ENCODE measurements at regions not wholly inside any gene's neighbourhood (a gene's known extent, or its start where the extent isn't known, plus 50 kb on each side); places are given as distances from the start of the nearest gene placed in this dataset.

DNA sequence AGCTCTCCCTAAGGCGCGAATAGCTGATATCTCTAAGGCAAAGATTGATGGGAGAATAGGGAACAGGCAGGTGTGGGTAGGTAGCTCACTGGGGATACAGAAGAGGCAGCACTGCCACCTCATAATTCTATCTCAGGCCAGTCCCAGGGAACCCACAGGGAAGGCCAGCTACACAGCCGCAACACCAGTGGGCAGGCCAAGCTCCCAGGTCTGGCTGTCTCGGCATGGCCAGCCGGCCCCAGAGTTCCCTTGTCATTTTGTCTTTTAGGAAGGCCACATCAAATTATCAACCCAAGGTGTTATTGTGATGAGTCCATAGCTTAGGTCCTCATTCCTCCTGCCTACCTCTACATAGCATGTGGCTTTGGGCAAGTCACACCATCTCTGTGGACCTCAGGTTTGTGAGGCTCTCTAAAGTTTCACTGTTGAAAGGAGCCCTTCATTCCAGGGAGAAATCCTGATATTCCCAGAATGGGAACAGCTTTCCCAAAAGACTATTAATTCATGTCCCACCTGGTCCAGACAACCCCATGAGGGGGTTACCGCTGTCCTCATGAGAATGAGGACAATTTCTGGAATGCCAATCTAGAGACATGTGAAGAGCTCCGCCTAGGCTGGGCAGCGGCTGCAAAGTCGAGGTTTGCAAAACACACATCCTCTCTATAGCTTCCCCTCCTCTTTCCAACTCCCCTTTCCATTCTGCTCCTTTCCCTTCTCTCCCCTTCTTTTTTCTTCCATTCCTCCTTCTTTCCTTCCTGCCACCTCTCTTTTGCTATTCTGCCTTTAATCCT lies 287.1 kb upstream of the ID2 start:
- Histone ChIP-seq H3K4me1 (replicated peaks in 1 of 2; ENCODE audit: control insufficient read depth in 2 of 2, insufficient read depth in 2 of 2, low read length in 2 of 2) (no peaks in the 10 kb centered on the region), H3K9ac (ENCODE audit: insufficient read depth in 1 of 2, low read depth in 2 of 2, low read length in 2 of 2) (no peak overlapping the region), H3K9me3 (replicated peaks; ENCODE audit: control insufficient read depth, insufficient read depth, low read depth, low read length) (peaks cover 3% of the 10 kb centered on the region; the same call in 1 of the 2 replicates), H3K4me3 (no peak overlapping the region), H3K27me3 (ENCODE audit: control insufficient read depth in 2 of 2, insufficient read depth in 2 of 2, low read length in 2 of 2) (peaks cover 0 to 11% of the 10 kb centered on the region in 2 experiments; a peak in 2 of 5 replicates), H2AFZ (ENCODE audit: low read depth, low read length) (no peak overlapping the region), H4K20me1 (replicated peaks; ENCODE audit: control insufficient read depth, insufficient read depth, low read length) (no peaks in the 10 kb centered on the region; the same call in 1 of the 2 replicates), H3K79me2 (ENCODE audit: control insufficient read depth, insufficient read depth, low read length) (no peaks in the 10 kb centered on the region), H3K4me2 (ENCODE audit: insufficient read depth, low read length) (no peak overlapping the region), H3K9me1 (ENCODE audit: control insufficient read depth, insufficient read depth, low read length) (no peaks in the 10 kb centered on the region), H3K27ac (ENCODE audit: extremely low read depth, low read depth, low read length) (no peak overlapping the region), H3K36me3 (ENCODE audit: control insufficient read depth, insufficient read depth, low read length) (no peaks in the 10 kb centered on the region)
- in situ Hi-C loops (cut with MboI): no loop called here
- no peak for ATAC-seq
- ChIA-PET CTCF (ENCODE audit: low intra/inter-chr PET ratio) (no interaction called here), POLR2A (interaction anchor here (1.7 kb wide), 1 partner anchor 11 kb away, joined by 7 read pairs; no protein-coding TSS in a partner anchor)
- no peak for DNase-seq (ENCODE audit: extremely low read depth in 1 of 4, low spot score in 3 of 4)
- FAIRE-seq: no peak
- WGBS (ENCODE audit: insufficient coverage, low coverage, missing lambda C conversion rate): 8% methylated on average over 9 of the region's 9 CpGs
- no TSS peak for BruUV-seq (replicated peaks)
- intact Hi-C loops (cut with micrococcal nuclease): no loop called here
- no peak for TF ChIP-seq SRSF1 (IDR thresholded peaks at IDR 0.05; ENCODE audit: low read depth, low read length)
- TF ChIP-seq TARDBP (IDR thresholded peaks at IDR 0.05): no peak
- no peak for TF ChIP-seq TCF3 (CRISPR knock-in tag; IDR thresholded peaks at IDR 0.05)
- TF ChIP-seq ZC3H4 (CRISPR knock-in tag; IDR thresholded peaks at IDR 0.05; ENCODE audit: borderline replicate concordance): no peak
- TF ChIP-seq, protein P1, sequence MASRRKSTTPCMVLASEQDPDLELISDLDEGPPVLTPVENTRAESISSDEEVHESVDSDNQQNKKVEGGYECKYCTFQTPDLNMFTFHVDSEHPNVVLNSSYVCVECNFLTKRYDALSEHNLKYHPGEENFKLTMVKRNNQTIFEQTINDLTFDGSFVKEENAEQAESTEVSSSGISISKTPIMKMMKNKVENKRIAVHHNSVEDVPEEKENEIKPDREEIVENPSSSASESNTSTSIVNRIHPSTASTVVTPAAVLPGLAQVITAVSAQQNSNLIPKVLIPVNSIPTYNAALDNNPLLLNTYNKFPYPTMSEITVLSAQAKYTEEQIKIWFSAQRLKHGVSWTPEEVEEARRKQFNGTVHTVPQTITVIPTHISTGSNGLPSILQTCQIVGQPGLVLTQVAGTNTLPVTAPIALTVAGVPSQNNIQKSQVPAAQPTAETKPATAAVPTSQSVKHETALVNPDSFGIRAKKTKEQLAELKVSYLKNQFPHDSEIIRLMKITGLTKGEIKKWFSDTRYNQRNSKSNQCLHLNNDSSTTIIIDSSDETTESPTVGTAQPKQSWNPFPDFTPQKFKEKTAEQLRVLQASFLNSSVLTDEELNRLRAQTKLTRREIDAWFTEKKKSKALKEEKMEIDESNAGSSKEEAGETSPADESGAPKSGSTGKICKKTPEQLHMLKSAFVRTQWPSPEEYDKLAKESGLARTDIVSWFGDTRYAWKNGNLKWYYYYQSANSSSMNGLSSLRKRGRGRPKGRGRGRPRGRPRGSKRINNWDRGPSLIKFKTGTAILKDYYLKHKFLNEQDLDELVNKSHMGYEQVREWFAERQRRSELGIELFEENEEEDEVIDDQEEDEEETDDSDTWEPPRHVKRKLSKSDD (conservative IDR thresholded peaks at IDR 0.05; ENCODE audit: low read length): no peak
- no peak for TF ChIP-seq PTBP1 (IDR thresholded peaks at IDR 0.05; ENCODE audit: low read depth, low read length)
- no peak for TF ChIP-seq MAFK (IDR thresholded peaks at IDR 0.05; ENCODE audit: low read length)
- TF ChIP-seq ASH1L (IDR thresholded peaks at IDR 0.05; ENCODE audit: borderline replicate concordance, low read depth, partially characterized antibody): no peak
- TF ChIP-seq, protein P2, sequence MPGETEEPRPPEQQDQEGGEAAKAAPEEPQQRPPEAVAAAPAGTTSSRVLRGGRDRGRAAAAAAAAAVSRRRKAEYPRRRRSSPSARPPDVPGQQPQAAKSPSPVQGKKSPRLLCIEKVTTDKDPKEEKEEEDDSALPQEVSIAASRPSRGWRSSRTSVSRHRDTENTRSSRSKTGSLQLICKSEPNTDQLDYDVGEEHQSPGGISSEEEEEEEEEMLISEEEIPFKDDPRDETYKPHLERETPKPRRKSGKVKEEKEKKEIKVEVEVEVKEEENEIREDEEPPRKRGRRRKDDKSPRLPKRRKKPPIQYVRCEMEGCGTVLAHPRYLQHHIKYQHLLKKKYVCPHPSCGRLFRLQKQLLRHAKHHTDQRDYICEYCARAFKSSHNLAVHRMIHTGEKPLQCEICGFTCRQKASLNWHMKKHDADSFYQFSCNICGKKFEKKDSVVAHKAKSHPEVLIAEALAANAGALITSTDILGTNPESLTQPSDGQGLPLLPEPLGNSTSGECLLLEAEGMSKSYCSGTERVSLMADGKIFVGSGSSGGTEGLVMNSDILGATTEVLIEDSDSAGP (CRISPR knock-in tag; IDR thresholded peaks at IDR 0.05): no peak
- no peak for TF ChIP-seq ZNF586 (CRISPR knock-in tag; conservative IDR thresholded peaks at IDR 0.05)
- no peak for TF ChIP-seq ZNF23 (CRISPR knock-in tag; IDR thresholded peaks at IDR 0.05)
- TF ChIP-seq CREB1 (IDR thresholded peaks at IDR 0.05): no peak
- no peak for TF ChIP-seq CREB1 (CRISPR knock-in tag; IDR thresholded peaks at IDR 0.05)
- TF ChIP-seq SP2 (IDR thresholded peaks at IDR 0.05; ENCODE audit: extremely low read depth, low read depth, low read length, poor library complexity, severe bottlenecking): no peak
- no peak for TF ChIP-seq ETV6 (IDR thresholded peaks at IDR 0.05; ENCODE audit: borderline replicate concordance in 1 of 2, low read depth in 2 of 2, low read length in 1 of 2)
- no peak for TF ChIP-seq ETV6 (CRISPR knock-in tag; IDR thresholded peaks at IDR 0.05; ENCODE audit: borderline replicate concordance)
- TF ChIP-seq SMAD3 (CRISPR knock-in tag; conservative IDR thresholded peaks at IDR 0.05): no peak
- TF ChIP-seq, protein P3, sequence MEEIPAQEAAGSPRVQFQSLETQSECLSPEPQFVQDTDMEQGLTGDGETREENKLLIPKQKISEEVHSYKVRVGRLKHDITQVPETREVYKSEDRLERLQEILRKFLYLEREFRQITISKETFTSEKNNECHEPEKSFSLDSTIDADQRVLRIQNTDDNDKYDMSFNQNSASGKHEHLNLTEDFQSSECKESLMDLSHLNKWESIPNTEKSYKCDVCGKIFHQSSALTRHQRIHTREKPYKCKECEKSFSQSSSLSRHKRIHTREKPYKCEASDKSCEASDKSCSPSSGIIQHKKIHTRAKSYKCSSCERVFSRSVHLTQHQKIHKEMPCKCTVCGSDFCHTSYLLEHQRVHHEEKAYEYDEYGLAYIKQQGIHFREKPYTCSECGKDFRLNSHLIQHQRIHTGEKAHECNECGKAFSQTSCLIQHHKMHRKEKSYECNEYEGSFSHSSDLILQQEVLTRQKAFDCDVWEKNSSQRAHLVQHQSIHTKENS (CRISPR knock-in tag; IDR thresholded peaks at IDR 0.05): no peak
- no peak for TF ChIP-seq ZNF124 (CRISPR knock-in tag; IDR thresholded peaks at IDR 0.05)

Measured in K562 (cell line).